CD4-positive, alpha-beta memory T cell (primary cell): ENCODE measurements at regions not wholly inside any gene's neighbourhood (a gene's known extent, or its start where the extent isn't known, plus 50 kb on each side); places are given as distances from the start of the nearest gene placed in this dataset.

Experiments used
- CTCF ChIA-PET: fragments of 350-600 bp; sonication (Branson Sonifier 250); formaldehyde crosslinking; loops from one replicate; lab custom pipeline; 2021; ENCODE audit warnings: inconsistent platforms; ENCODE audit not compliant: partially characterized antibody; lab: Charles Lee
- POLR2A ChIA-PET: fragments of 350-600 bp; sonication (Branson Sonifier 250); formaldehyde crosslinking; loops from one replicate; lab custom pipeline; 2021; ENCODE audit not compliant: partially characterized antibody; lab: Charles Lee
- DNase-seq, 5 donors: peaks; one replicate each; pipeline versions ENCODE4 v3.0.0 to v3.0.0-alpha.2; 2020 to 2022; ENCODE audit warnings: mixed read lengths in 1 of 5
- H3K27ac ChIP-seq: one replicate; pipeline ENCODE4 v1.7.0; 2013; ENCODE audit warnings: low read depth, low read length
- H3K27me3 ChIP-seq: 2 replicates; pipeline ENCODE4 v1.7.0; 2013; ENCODE audit warnings: mild to moderate bottlenecking, low read length, moderate library complexity; ENCODE audit not compliant: insufficient read depth
- H3K36me3 ChIP-seq: 2 replicates; pipeline ENCODE4 v1.7.0; 2013; ENCODE audit warnings: mild to moderate bottlenecking, low read length, moderate library complexity; ENCODE audit not compliant: insufficient read depth
- H3K4me1 ChIP-seq: 2 replicates; pipeline ENCODE4 v1.7.0; 2013; ENCODE audit warnings: mild to moderate bottlenecking, low read length, moderate library complexity; ENCODE audit not compliant: insufficient read depth
- H3K4me3 ChIP-seq, 2 donors: one replicate each; pipeline ENCODE4 v1.7.0; 2013; ENCODE audit warnings: low read length in 2 of 2, mild to moderate bottlenecking in 1 of 2
- H3K9me3 ChIP-seq, 2 donors: one replicate each; pipeline ENCODE4 v1.7.0; 2013; ENCODE audit warnings: low read length in 2 of 2, control low read depth in 1 of 2; ENCODE audit not compliant: control insufficient read depth in 1 of 2
- H3K27ac Mint-ChIP-seq, 7 donors: one replicate each; pipeline ENCODE4 v1.8.0; 2020 to 2021; ENCODE audit warnings: mixed read lengths in 7 of 7, mild to moderate bottlenecking in 6 of 7, inconsistent platforms in 3 of 7, moderate library complexity in 3 of 7
- H3K27me3 Mint-ChIP-seq, 2 donors: one replicate each; pipeline ENCODE4 v1.8.0; 2020 to 2021; ENCODE audit warnings: mixed read lengths in 2 of 2
- H3K36me3 Mint-ChIP-seq, 2 donors: one replicate each; pipeline ENCODE4 v1.8.0; 2020 to 2021; ENCODE audit warnings: mixed read lengths in 2 of 2, inconsistent platforms in 1 of 2, mild to moderate bottlenecking in 1 of 2
- H3K4me1 Mint-ChIP-seq, 4 donors: one replicate each; pipeline ENCODE4 v1.8.0; 2020 to 2021; ENCODE audit warnings: mixed read lengths in 4 of 4, mild to moderate bottlenecking in 1 of 4
- H3K4me3 Mint-ChIP-seq, 8 donors: one replicate each; pipeline ENCODE4 v1.8.0; 2020 to 2021; ENCODE audit warnings: mixed read lengths in 8 of 8, mild to moderate bottlenecking in 7 of 8, moderate library complexity in 6 of 8, inconsistent platforms in 3 of 8
- H3K9me3 Mint-ChIP-seq, 8 donors: one replicate each; pipeline ENCODE4 v1.8.0; 2020 to 2021; ENCODE audit warnings: mixed read lengths in 8 of 8, mild to moderate bottlenecking in 5 of 8, inconsistent platforms in 3 of 8, moderate library complexity in 1 of 8
- intact Hi-C: fragments of 100-400 bp; cut with micrococcal nuclease; formaldehyde crosslinking; loops from one replicate; pipeline ENCODE4 v1.15.1; 2023

- peaks cover 5% of the 10 kb centered on the region for H3K27me3 ChIP-seq
- H3K36me3 Mint-ChIP-seq: no peaks in the 10 kb centered on the region
- H3K9me3 Mint-ChIP-seq: peaks cover 3 to 30% (median 14%) of the 10 kb centered on the region in 8 donors
- H3K4me3 Mint-ChIP-seq: no peak overlapping the region
- DNase-seq: no peak
- no peaks in the 10 kb centered on the region for H3K4me1 Mint-ChIP-seq
- peaks cover 0 to 7% of the 10 kb centered on the region in 2 donors for H3K9me3 ChIP-seq
- POLR2A ChIA-PET: no interaction called here
- no peak overlapping the region for H3K27ac ChIP-seq
- intact Hi-C loops: no loop called here
- H3K4me3 ChIP-seq: no peak overlapping the region
- H3K27ac Mint-ChIP-seq: no peak overlapping the region
- peaks cover 6 to 12% of the 10 kb centered on the region in 2 donors for H3K27me3 Mint-ChIP-seq
- H3K4me1 ChIP-seq: no peaks in the 10 kb centered on the region
- CTCF ChIA-PET: no interaction called here
- no peaks in the 10 kb centered on the region for H3K36me3 ChIP-seq
Observed at GRCh38 chr14:61977217-61977616, 215.0 kb downstream of the SNAPC1 start.

DNA sequence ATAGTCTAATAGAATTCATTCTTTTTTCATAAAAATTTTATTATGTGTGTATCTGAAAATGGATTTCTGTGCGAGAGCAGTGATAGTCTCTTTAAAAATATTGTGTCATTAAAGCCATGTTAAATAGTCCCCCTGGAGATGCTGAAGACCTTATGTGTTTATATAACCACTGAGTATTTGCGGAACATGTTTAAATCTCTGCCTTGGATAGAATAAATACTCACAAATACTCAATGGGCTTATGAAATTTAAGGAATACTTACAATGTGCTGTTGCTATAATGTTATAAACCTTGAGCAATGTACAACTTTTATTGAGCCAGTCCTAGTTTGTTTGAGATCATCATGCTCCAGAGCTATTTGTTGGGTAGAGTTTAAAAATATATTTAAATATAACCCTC is 226.0 kb downstream of the SNAPC1 start:
- intact Hi-C loops: no loop called here

DNA sequence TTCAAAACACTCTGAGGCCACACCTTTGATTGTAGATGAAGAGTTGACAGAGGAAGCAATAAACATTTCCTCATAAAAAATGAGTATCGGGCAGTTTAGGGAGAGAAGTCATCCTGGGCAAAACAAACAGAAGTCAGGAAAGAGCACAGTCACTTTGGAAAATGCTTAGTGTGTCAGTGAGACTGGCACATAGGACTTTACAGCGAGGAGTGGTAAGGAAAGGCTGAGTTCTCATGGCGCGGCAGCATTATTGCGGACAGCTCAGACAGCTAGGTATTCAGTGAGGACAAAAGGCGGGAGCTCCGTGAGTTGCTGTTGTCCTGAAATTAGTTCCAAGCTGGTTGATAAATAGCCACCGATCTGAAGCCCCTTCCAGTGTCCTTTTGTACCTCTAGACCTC is 229.9 kb downstream of the SNAPC1 start:
- POLR2A ChIA-PET: no interaction called here
- CTCF ChIA-PET: no interaction called here
- Histone ChIP-seq H3K27me3 (no peaks in the 10 kb centered on the region), H3K9me3 (no peaks in the 10 kb centered on the region), H3K4me3 (no peak overlapping the region), H3K36me3 (no peaks in the 10 kb centered on the region), H3K27ac (no peak overlapping the region), H3K4me1 (no peaks in the 10 kb centered on the region)
- peaks cover 0 to 5% of the 10 kb centered on the region in 2 donors for H3K27me3 Mint-ChIP-seq
- H3K27ac Mint-ChIP-seq: no peak overlapping the region
- DNase-seq: no peak
- H3K36me3 Mint-ChIP-seq: no peaks in the 10 kb centered on the region
- H3K4me3 Mint-ChIP-seq: no peak overlapping the region
- intact Hi-C loops: no loop called here
- H3K9me3 Mint-ChIP-seq: no peaks in the 10 kb centered on the region
- H3K4me1 Mint-ChIP-seq: no peaks in the 10 kb centered on the region

More for the DNA sequence above, 226.0 kb downstream of the SNAPC1 start:
- H3K27me3 ChIP-seq: no peaks in the 10 kb centered on the region
- no peak overlapping the region for H3K4me3 Mint-ChIP-seq
- no peaks in the 10 kb centered on the region for H3K4me1 ChIP-seq
- H3K9me3 Mint-ChIP-seq: no peaks in the 10 kb centered on the region
- no peaks in the 10 kb centered on the region for H3K36me3 Mint-ChIP-seq
- no peaks in the 10 kb centered on the region for H3K9me3 ChIP-seq
- POLR2A ChIA-PET: no interaction called here
- CTCF ChIA-PET: no interaction called here
- H3K4me3 ChIP-seq: no peak overlapping the region
- no peak for DNase-seq
- no peak overlapping the region for H3K27ac Mint-ChIP-seq
- H3K4me1 Mint-ChIP-seq: no peaks in the 10 kb centered on the region
- H3K27ac ChIP-seq: no peak overlapping the region
- H3K27me3 Mint-ChIP-seq: peaks cover 0 to 6% of the 10 kb centered on the region in 2 donors
- no peaks in the 10 kb centered on the region for H3K36me3 ChIP-seq

- H3K4me1 ChIP-seq: no peaks in the 10 kb centered on the region
- H3K4me3 ChIP-seq: no peak overlapping the region
- ChIA-PET CTCF (no interaction called here), POLR2A (no interaction called here)
- H3K9me3 Mint-ChIP-seq: no peaks in the 10 kb centered on the region
- H3K36me3 Mint-ChIP-seq: no peaks in the 10 kb centered on the region
- H3K27ac Mint-ChIP-seq: no peak overlapping the region
- H3K27me3 Mint-ChIP-seq: peaks cover 0 to 5% of the 10 kb centered on the region in 2 donors
- no peaks in the 10 kb centered on the region for H3K4me1 Mint-ChIP-seq
- H3K27me3 ChIP-seq: no peaks in the 10 kb centered on the region
- no peak overlapping the region for H3K4me3 Mint-ChIP-seq
- H3K9me3 ChIP-seq: no peaks in the 10 kb centered on the region
- H3K36me3 ChIP-seq: no peaks in the 10 kb centered on the region
- no peak for DNase-seq
- intact Hi-C loops: no loop called here
- H3K27ac ChIP-seq: no peak overlapping the region
Observed at GRCh38 chr14:61992926-61993325, 230.7 kb downstream of the SNAPC1 start.

DNA sequence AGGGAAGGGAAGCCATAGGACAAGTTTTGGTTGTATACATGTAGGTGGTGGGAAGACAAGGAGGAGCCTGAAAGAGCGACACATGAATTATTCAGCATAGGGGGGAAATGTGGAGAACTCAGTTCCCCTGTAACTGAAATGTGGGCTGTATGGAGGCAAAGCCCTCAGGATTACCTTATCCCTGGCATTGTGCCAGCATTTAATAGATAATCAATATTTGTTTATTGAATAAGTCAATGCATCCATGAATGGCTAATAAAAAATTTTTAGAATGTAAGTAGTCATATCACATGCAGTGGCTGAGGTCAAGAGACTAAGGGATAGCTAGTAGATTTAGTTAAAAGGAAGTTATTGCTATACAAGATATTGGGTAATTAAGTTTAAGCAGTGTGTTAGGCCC is 232.4 kb downstream of the SNAPC1 start:
- H3K36me3 Mint-ChIP-seq: no peaks in the 10 kb centered on the region
- DNase-seq: no peak
- CTCF ChIA-PET: no interaction called here
- no peaks in the 10 kb centered on the region for H3K9me3 Mint-ChIP-seq
- Histone ChIP-seq H3K36me3 (no peaks in the 10 kb centered on the region), H3K4me3 (no peak overlapping the region), H3K9me3 (no peaks in the 10 kb centered on the region), H3K27ac (no peak overlapping the region), H3K27me3 (no peaks in the 10 kb centered on the region), H3K4me1 (no peaks in the 10 kb centered on the region)
- H3K4me1 Mint-ChIP-seq: no peaks in the 10 kb centered on the region
- intact Hi-C loops: no loop called here
- no peak overlapping the region for H3K27ac Mint-ChIP-seq
- H3K4me3 Mint-ChIP-seq: no peak overlapping the region
- POLR2A ChIA-PET: no interaction called here
- peaks cover 0 to 3% of the 10 kb centered on the region in 2 donors for H3K27me3 Mint-ChIP-seq

DNA sequence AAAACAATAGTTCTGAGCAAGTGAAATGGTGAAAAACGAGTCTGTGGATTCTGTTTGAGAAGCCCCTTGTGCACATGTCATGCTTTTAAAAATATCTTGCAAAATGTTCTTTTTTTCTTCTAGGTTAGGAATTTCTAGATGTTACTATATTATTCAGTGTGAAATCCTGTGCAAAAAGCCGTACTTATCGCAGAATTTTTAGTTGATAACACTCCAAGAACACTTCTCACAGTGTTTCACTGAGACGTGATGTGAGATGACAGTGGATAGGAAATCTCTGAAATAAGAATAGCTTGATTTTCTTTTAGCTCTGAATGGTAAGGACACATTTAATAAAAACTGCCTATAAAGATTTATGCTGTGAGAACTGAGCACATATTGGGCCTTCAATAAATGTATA is 234.5 kb downstream of the SNAPC1 start:
- DNase-seq: no peak
- Mint-ChIP-seq H3K4me1 (no peaks in the 10 kb centered on the region), H3K27ac (no peak overlapping the region), H3K36me3 (no peaks in the 10 kb centered on the region), H3K9me3 (peaks cover 0 to 2% (median 0%) of the 10 kb centered on the region in 8 donors), H3K27me3 (peaks cover 1 to 2% of the 10 kb centered on the region in 2 donors), H3K4me3 (no peak overlapping the region)
- no peaks in the 10 kb centered on the region for H3K9me3 ChIP-seq
- no peaks in the 10 kb centered on the region for H3K4me1 ChIP-seq
- no peak overlapping the region for H3K27ac ChIP-seq
- H3K36me3 ChIP-seq: no peaks in the 10 kb centered on the region
- no peaks in the 10 kb centered on the region for H3K27me3 ChIP-seq
- H3K4me3 ChIP-seq: no peak overlapping the region
- intact Hi-C loops: no loop called here
- ChIA-PET POLR2A (no interaction called here), CTCF (no interaction called here)

- Histone ChIP-seq H3K4me3 (no peak overlapping the region), H3K4me1 (no peaks in the 10 kb centered on the region), H3K27ac (no peak overlapping the region), H3K27me3 (no peaks in the 10 kb centered on the region), H3K9me3 (no peaks in the 10 kb centered on the region), H3K36me3 (no peaks in the 10 kb centered on the region)
- Mint-ChIP-seq H3K4me1 (no peaks in the 10 kb centered on the region), H3K9me3 (peaks cover 0 to 2% (median 0%) of the 10 kb centered on the region in 8 donors), H3K27ac (no peak overlapping the region), H3K27me3 (peaks cover 1 to 3% of the 10 kb centered on the region in 2 donors), H3K36me3 (no peaks in the 10 kb centered on the region), H3K4me3 (no peak overlapping the region)
- ChIA-PET CTCF (no interaction called here), POLR2A (no interaction called here)
- intact Hi-C loops: no loop called here
- no peak for DNase-seq
Observed at GRCh38 chr14:61997161-61997560, 234.9 kb downstream of the SNAPC1 start.

DNA sequence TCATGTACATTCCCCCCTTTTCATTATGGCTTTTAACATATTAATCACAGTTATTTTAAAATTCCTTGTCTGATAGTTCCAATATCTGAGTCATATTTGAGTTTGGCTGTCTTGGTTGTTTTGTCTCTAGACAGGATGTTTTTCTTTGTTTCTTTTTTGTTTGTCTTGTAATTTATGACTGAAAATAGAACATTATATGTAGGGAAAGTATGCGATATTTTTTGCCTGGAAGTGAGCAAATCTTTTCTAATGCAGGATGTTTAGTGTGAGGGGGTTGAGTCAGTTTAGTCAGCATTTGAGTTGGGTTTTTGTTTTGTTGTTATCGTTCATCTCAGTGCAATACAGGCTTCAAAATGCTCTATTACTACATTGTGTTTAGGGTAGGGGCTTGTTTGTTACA is 239.7 kb downstream of the SNAPC1 start:
- POLR2A ChIA-PET: no interaction called here

More for the DNA sequence above, 239.7 kb downstream of the SNAPC1 start:
- Histone ChIP-seq H3K36me3 (no peaks in the 10 kb centered on the region), H3K27ac (no peak overlapping the region), H3K27me3 (no peaks in the 10 kb centered on the region), H3K4me1 (no peaks in the 10 kb centered on the region), H3K9me3 (no peaks in the 10 kb centered on the region), H3K4me3 (no peak overlapping the region)
- CTCF ChIA-PET: no interaction called here
- no peak overlapping the region for H3K4me3 Mint-ChIP-seq
- intact Hi-C loops: no loop called here
- no peaks in the 10 kb centered on the region for H3K36me3 Mint-ChIP-seq
- DNase-seq: no peak
- H3K9me3 Mint-ChIP-seq: peaks cover 0 to 7% (median 0%) of the 10 kb centered on the region in 8 donors
- H3K27ac Mint-ChIP-seq: no peak overlapping the region
- H3K27me3 Mint-ChIP-seq: peaks cover 4 to 19% of the 10 kb centered on the region in 2 donors
- H3K4me1 Mint-ChIP-seq: no peaks in the 10 kb centered on the region
